Liver (tissue), 8 donors: ENCODE measurements at regions not wholly inside any gene's neighbourhood (a gene's known extent, or its start where the extent isn't known, plus 50 kb on each side); places are given as distances from the start of the nearest gene placed in this dataset.

Source experiments
- DNase-seq: peaks from one replicate; pipeline ENCODE4 v3.0.0-alpha.2; 2017; ENCODE audit warnings: low spot score
- H3K27ac ChIP-seq, 2 donors: one replicate each; pipeline ENCODE4 v1.7.0; 2013; ENCODE audit warnings: inconsistent platforms in 2 of 2, low read length in 2 of 2, control low read depth in 1 of 2, low read depth in 1 of 2, mild to moderate bottlenecking in 1 of 2
- H3K27me3 ChIP-seq, 4 donors: one replicate each; pipeline versions ENCODE4 v1.6.1 to v1.7.0; 2013; ENCODE audit warnings: low read length in 3 of 4, inconsistent platforms in 1 of 4, mild to moderate bottlenecking in 1 of 4, moderate library complexity in 1 of 4; ENCODE audit not compliant: control insufficient read depth in 4 of 4, insufficient read depth in 4 of 4
- H3K36me3 ChIP-seq, 4 donors: one replicate each; pipeline versions ENCODE4 v1.6.1 to v1.7.0; 2013; ENCODE audit warnings: low read length in 3 of 4, mild to moderate bottlenecking in 3 of 4, low read depth in 1 of 4, moderate library complexity in 1 of 4; ENCODE audit not compliant: control insufficient read depth in 4 of 4, insufficient read depth in 3 of 4
- H3K4me1 ChIP-seq, 4 donors: one replicate each; pipeline versions ENCODE4 v1.6.1 to v1.7.0; 2013; ENCODE audit warnings: low read length in 3 of 4, mild to moderate bottlenecking in 3 of 4, moderate library complexity in 1 of 4; ENCODE audit not compliant: control insufficient read depth in 4 of 4, insufficient read depth in 4 of 4
- H3K4me3 ChIP-seq, 3 donors: one replicate each; pipeline versions ENCODE4 v1.6.1 to v1.7.0; 2013; ENCODE audit warnings: low read length in 3 of 3, control low read depth in 1 of 3, low read depth in 1 of 3, mild to moderate bottlenecking in 1 of 3
- H3K9ac ChIP-seq, 2 donors: one replicate each; pipeline ENCODE4 v1.7.0; 2013; ENCODE audit warnings: low read length in 2 of 2, mild to moderate bottlenecking in 2 of 2, moderate library complexity in 2 of 2, control low read depth in 1 of 2, low read depth in 1 of 2
- H3K9me3 ChIP-seq, 4 donors: one replicate each; pipeline versions ENCODE4 v1.6.1 to v1.7.0; 2013; ENCODE audit warnings: low read length in 3 of 4; ENCODE audit not compliant: control insufficient read depth in 4 of 4
- EGR1 ChIP-seq, 2 donors: IDR thresholded peaks; 2 replicates each; pipeline ENCODE4 v1.6.1; 2016 to 2018; ENCODE audit warnings: antibody characterized with exemption in 2 of 2, low read depth in 2 of 2
- FOXA1 ChIP-seq: IDR thresholded peaks from 2 replicates; pipeline ENCODE4 v1.6.1; 2016; ENCODE audit warnings: antibody characterized with exemption
- FOXA2 ChIP-seq: IDR thresholded peaks from 2 replicates; pipeline ENCODE4 v1.6.1; 2016; ENCODE audit warnings: antibody characterized with exemption
- GABPA ChIP-seq, 2 donors: IDR thresholded peaks in 1 of 2; conservative IDR thresholded peaks in 1 of 2; 2 replicates each; pipeline ENCODE4 v1.6.1; 2016; ENCODE audit warnings: antibody characterized with exemption in 2 of 2, mild to moderate bottlenecking in 1 of 2, moderate library complexity in 1 of 2
- HNF4A ChIP-seq, 2 donors: conservative IDR thresholded peaks; 2 replicates each; pipeline ENCODE4 v1.6.1; 2016; ENCODE audit warnings: antibody characterized with exemption in 2 of 2, mild to moderate bottlenecking in 2 of 2
- HNF4G ChIP-seq: IDR thresholded peaks from 2 replicates; pipeline ENCODE4 v1.6.1; 2016; ENCODE audit warnings: antibody characterized with exemption
- JUND ChIP-seq, 2 donors: IDR thresholded peaks; 2 replicates each; pipeline ENCODE4 v1.6.1; 2016; ENCODE audit warnings: antibody characterized with exemption in 2 of 2
- MAX ChIP-seq: IDR thresholded peaks from 2 replicates; pipeline ENCODE4 v1.6.1; 2016; ENCODE audit warnings: antibody characterized with exemption
- NR2F2 ChIP-seq: IDR thresholded peaks from 2 replicates; pipeline ENCODE4 v1.6.1; 2016; ENCODE audit warnings: antibody characterized with exemption
- RAD21 ChIP-seq, 2 donors: IDR thresholded peaks; 2 replicates each; pipeline ENCODE4 v1.6.1; 2016; ENCODE audit warnings: antibody characterized with exemption in 2 of 2, mild to moderate bottlenecking in 2 of 2
- RXRA ChIP-seq, 2 donors: IDR thresholded peaks; 2 replicates each; pipeline ENCODE4 v1.6.1; 2017 to 2018; ENCODE audit warnings: antibody characterized with exemption in 2 of 2, mild to moderate bottlenecking in 1 of 2
- SP1 ChIP-seq: IDR thresholded peaks from 2 replicates; pipeline ENCODE4 v1.6.1; 2018; ENCODE audit warnings: antibody characterized with exemption, mild to moderate bottlenecking
- TAF1 ChIP-seq: conservative IDR thresholded peaks from 2 replicates; pipeline ENCODE4 v1.6.1; 2016; ENCODE audit warnings: antibody characterized with exemption, mild to moderate bottlenecking
- YY1 ChIP-seq: IDR thresholded peaks from 2 replicates; pipeline ENCODE4 v1.6.1; 2016; ENCODE audit warnings: antibody characterized with exemption, mild to moderate bottlenecking
- ZBTB33 ChIP-seq: IDR thresholded peaks from 2 replicates; pipeline ENCODE4 v1.6.1; 2016; ENCODE audit warnings: antibody characterized with exemption
- WGBS: extraction: QIAGEN DNeasy Blood & Tissue Kit; methylation state at CpG from one replicate; pipeline ENCODE4 v1.1.7; 2013; 5-methylcytosine and 5-hydroxymethylcytosine counted together
- TF ChIP-seq, protein P1 (sequence below): IDR thresholded peaks from 2 replicates; pipeline ENCODE4 v1.6.1; 2016; ENCODE audit warnings: antibody characterized with exemption, mild to moderate bottlenecking
- TF ChIP-seq, protein P2 (sequence below): fragments of 150-350 bp; IDR thresholded peaks from 2 replicates; pipeline ENCODE4 v1.5.1; 2017; ENCODE audit warnings: improper control_type of control experiment, low read depth, low read length; ENCODE audit not compliant: missing input control
- TF ChIP-seq, protein P3 (sequence below): IDR thresholded peaks from 2 replicates; pipeline ENCODE4 v1.6.1; 2016; ENCODE audit warnings: antibody characterized with exemption
- donor health status: healthy.
- donor health status: healthy.
- donor health status: healthy.
- donor health status: healthy.
- donor health status: healthy.

- H3K4me1 ChIP-seq = peaks cover 1 to 10% (median 8%) of the 10 kb centered on the region in 4 donors
- DNase-seq = peak; percentile 38
- WGBS = 40% methylated on average over 8 of the region's 8 CpGs
- H3K27ac ChIP-seq = peak overlapping the region; percentile 56 to 66
- H3K36me3 ChIP-seq = no peaks in the 10 kb centered on the region
- H3K4me3 ChIP-seq = no peak overlapping the region
- TF ChIP-seq HNF4G = peak; percentile 99
- TF ChIP-seq RAD21 (IDR thresholded peaks at IDR 0.05) = peak; percentile 39 to 45
- TF ChIP-seq ZBTB33 = peak; percentile 70
- peak; percentile 94 for TF ChIP-seq FOXA2
- TF ChIP-seq GABPA (IDR thresholded peaks at IDR 0.05 in 1 of 2, conservative IDR thresholded peaks at IDR 0.05 in 1 of 2) = peak in 1 of 2 donors; percentile 55
- TF ChIP-seq NR2F2 = no peak
- TF ChIP-seq SP1 = peak; percentile 97
- peak; percentile 99 for TF ChIP-seq HNF4A (conservative IDR thresholded peaks at IDR 0.05)
- peak; percentile 96 to 97 for TF ChIP-seq RXRA (IDR thresholded peaks at IDR 0.05)
- TF ChIP-seq YY1 = peak; percentile 55
- TF ChIP-seq EGR1 (IDR thresholded peaks at IDR 0.05; ENCODE audit: low read depth in 2 of 2) = no peak
- peak; percentile 85 for TF ChIP-seq FOXA1
- TF ChIP-seq, protein P1, sequence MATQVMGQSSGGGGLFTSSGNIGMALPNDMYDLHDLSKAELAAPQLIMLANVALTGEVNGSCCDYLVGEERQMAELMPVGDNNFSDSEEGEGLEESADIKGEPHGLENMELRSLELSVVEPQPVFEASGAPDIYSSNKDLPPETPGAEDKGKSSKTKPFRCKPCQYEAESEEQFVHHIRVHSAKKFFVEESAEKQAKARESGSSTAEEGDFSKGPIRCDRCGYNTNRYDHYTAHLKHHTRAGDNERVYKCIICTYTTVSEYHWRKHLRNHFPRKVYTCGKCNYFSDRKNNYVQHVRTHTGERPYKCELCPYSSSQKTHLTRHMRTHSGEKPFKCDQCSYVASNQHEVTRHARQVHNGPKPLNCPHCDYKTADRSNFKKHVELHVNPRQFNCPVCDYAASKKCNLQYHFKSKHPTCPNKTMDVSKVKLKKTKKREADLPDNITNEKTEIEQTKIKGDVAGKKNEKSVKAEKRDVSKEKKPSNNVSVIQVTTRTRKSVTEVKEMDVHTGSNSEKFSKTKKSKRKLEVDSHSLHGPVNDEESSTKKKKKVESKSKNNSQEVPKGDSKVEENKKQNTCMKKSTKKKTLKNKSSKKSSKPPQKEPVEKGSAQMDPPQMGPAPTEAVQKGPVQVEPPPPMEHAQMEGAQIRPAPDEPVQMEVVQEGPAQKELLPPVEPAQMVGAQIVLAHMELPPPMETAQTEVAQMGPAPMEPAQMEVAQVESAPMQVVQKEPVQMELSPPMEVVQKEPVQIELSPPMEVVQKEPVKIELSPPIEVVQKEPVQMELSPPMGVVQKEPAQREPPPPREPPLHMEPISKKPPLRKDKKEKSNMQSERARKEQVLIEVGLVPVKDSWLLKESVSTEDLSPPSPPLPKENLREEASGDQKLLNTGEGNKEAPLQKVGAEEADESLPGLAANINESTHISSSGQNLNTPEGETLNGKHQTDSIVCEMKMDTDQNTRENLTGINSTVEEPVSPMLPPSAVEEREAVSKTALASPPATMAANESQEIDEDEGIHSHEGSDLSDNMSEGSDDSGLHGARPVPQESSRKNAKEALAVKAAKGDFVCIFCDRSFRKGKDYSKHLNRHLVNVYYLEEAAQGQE = peak; percentile 82
- TF ChIP-seq, protein P2, sequence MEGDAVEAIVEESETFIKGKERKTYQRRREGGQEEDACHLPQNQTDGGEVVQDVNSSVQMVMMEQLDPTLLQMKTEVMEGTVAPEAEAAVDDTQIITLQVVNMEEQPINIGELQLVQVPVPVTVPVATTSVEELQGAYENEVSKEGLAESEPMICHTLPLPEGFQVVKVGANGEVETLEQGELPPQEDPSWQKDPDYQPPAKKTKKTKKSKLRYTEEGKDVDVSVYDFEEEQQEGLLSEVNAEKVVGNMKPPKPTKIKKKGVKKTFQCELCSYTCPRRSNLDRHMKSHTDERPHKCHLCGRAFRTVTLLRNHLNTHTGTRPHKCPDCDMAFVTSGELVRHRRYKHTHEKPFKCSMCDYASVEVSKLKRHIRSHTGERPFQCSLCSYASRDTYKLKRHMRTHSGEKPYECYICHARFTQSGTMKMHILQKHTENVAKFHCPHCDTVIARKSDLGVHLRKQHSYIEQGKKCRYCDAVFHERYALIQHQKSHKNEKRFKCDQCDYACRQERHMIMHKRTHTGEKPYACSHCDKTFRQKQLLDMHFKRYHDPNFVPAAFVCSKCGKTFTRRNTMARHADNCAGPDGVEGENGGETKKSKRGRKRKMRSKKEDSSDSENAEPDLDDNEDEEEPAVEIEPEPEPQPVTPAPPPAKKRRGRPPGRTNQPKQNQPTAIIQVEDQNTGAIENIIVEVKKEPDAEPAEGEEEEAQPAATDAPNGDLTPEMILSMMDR = peak; percentile 4
- TF ChIP-seq MAX = peak; percentile 73
- TF ChIP-seq TAF1 = peak; percentile 62
- TF ChIP-seq, protein P3, sequence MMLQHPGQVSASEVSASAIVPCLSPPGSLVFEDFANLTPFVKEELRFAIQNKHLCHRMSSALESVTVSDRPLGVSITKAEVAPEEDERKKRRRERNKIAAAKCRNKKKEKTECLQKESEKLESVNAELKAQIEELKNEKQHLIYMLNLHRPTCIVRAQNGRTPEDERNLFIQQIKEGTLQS = peak; percentile 68
- peak; percentile 86 to 92 for TF ChIP-seq JUND (IDR thresholded peaks at IDR 0.05)
- H3K27me3 ChIP-seq = no peaks in the 10 kb centered on the region
- H3K9ac ChIP-seq = no peak overlapping the region
- no peaks in the 10 kb centered on the region for H3K9me3 ChIP-seq
These were observed 72.6 kb downstream of the TBX3 start for GRCh38 chr12:114611145-114612018.
